Trophoblast cell (in vitro differentiated cells and primary cell): ENCODE measurements at regions not wholly inside any gene's neighbourhood (a gene's known extent, or its start where the extent isn't known, plus 50 kb on each side); places are given as distances from the start of the nearest gene placed in this dataset.
A peak's percentile ranks its signal among the peaks of the same experiment; 100 is the strongest.

Source experiments
- DNase-seq, 2 donors: peaks; one replicate each; pipeline ENCODE4 v3.0.0-alpha.2; 2016
- H2AFZ ChIP-seq: 2 replicates; pipeline ENCODE4 v1.6.1; 2013; ENCODE audit warnings: low read length, moderate library complexity, mild to moderate bottlenecking; ENCODE audit not compliant: insufficient read depth, poor library complexity
- H2AK5ac ChIP-seq: 2 replicates; pipeline ENCODE4 v1.6.1; 2013; ENCODE audit warnings: mild to moderate bottlenecking, low read length
- H2BK120ac ChIP-seq: 2 replicates; pipeline ENCODE4 v1.6.1; 2013; ENCODE audit warnings: low read length, mild to moderate bottlenecking, moderate library complexity; ENCODE audit not compliant: insufficient read depth, poor library complexity
- H2BK12ac ChIP-seq: 2 replicates; pipeline ENCODE4 v1.6.1; 2013; ENCODE audit warnings: mild to moderate bottlenecking, low read length, moderate library complexity
- H2BK5ac ChIP-seq: 2 replicates; pipeline ENCODE4 v1.6.1; 2013; ENCODE audit warnings: low read length, low read depth, moderate library complexity, mild to moderate bottlenecking; ENCODE audit not compliant: poor library complexity
- H3K14ac ChIP-seq: 2 replicates; pipeline ENCODE4 v1.6.1; 2013; ENCODE audit warnings: mild to moderate bottlenecking, low read length
- H3K18ac ChIP-seq: 2 replicates; pipeline ENCODE4 v1.6.1; 2013; ENCODE audit warnings: mild to moderate bottlenecking, low read length
- H3K23ac ChIP-seq: 2 replicates; pipeline ENCODE4 v1.6.1; 2013; ENCODE audit warnings: low read length
- H3K27ac ChIP-seq: 2 replicates; pipeline ENCODE4 v1.5.1; 2013; ENCODE audit warnings: low read depth, mild to moderate bottlenecking, inconsistent platforms, low read length, moderate library complexity
- H3K27me3 ChIP-seq: 2 replicates; pipeline ENCODE4 v1.6.1; 2013; ENCODE audit warnings: inconsistent platforms, mild to moderate bottlenecking, low read length, moderate library complexity; ENCODE audit not compliant: insufficient read depth
- H3K36me3 ChIP-seq, 2 experiments: 1 replicate in 1 of 2; 2 replicates in 1 of 2; pipeline ENCODE4 v1.6.1; 2013; ENCODE audit warnings: low read length in 2 of 2, mild to moderate bottlenecking in 2 of 2, moderate library complexity in 1 of 2; ENCODE audit not compliant: insufficient read depth in 2 of 2, control insufficient read depth in 1 of 2
- H3K4ac ChIP-seq: 2 replicates; pipeline ENCODE4 v1.6.1; 2013; ENCODE audit warnings: low read depth, mild to moderate bottlenecking, low read length, moderate library complexity
- H3K4me1 ChIP-seq, 2 experiments: 1 replicate in 1 of 2; 2 replicates in 1 of 2; pipeline ENCODE4 v1.6.1; 2013; ENCODE audit warnings: low read length in 2 of 2, mild to moderate bottlenecking in 2 of 2, moderate library complexity in 1 of 2; ENCODE audit not compliant: insufficient read depth in 2 of 2, control insufficient read depth in 1 of 2
- H3K4me2 ChIP-seq: 2 replicates; pipeline ENCODE4 v1.6.1; 2013; ENCODE audit warnings: inconsistent platforms, mild to moderate bottlenecking, low read length, moderate library complexity
- H3K4me3 ChIP-seq: 2 replicates; pipeline ENCODE4 v1.5.1; 2013; ENCODE audit warnings: mild to moderate bottlenecking, low read depth, low read length, inconsistent platforms
- H3K79me1 ChIP-seq: one replicate; pipeline ENCODE4 v1.6.1; 2013; ENCODE audit warnings: low read length
- H3K79me2 ChIP-seq: 2 replicates; pipeline ENCODE4 v1.6.1; 2013; ENCODE audit warnings: low read length, mild to moderate bottlenecking; ENCODE audit not compliant: control insufficient read depth, insufficient read depth, poor library complexity
- H3K9ac ChIP-seq: 2 replicates; pipeline ENCODE4 v1.6.1; 2013; ENCODE audit warnings: mild to moderate bottlenecking, low read length
- H3K9me3 ChIP-seq: 2 replicates; pipeline ENCODE4 v1.6.1; 2013; ENCODE audit warnings: low read depth, mild to moderate bottlenecking, control low read depth, inconsistent platforms, low read length; ENCODE audit not compliant: insufficient read depth
- H4K12ac ChIP-seq: 2 replicates; pipeline ENCODE4 v1.6.1; 2013; ENCODE audit warnings: low read depth, mild to moderate bottlenecking, low read length, moderate library complexity
- H4K8ac ChIP-seq: 2 replicates; pipeline ENCODE4 v1.6.1; 2013; ENCODE audit warnings: low read depth, mild to moderate bottlenecking, low read length, moderate library complexity
- H4K91ac ChIP-seq: one replicate; pipeline ENCODE4 v1.6.1; 2013; ENCODE audit warnings: low read depth, mild to moderate bottlenecking, low read length, moderate library complexity
- WGBS: extraction: QIAGEN DNeasy Blood & Tissue Kit; methylation state at CpG from one replicate; pipeline ENCODE4 v1.1.7; 2013; ENCODE audit warnings: missing lambda C conversion rate; ENCODE audit not compliant: insufficient read length, insufficient coverage; ENCODE audit errors: extremely low coverage; 5-methylcytosine and 5-hydroxymethylcytosine counted together

DNA sequence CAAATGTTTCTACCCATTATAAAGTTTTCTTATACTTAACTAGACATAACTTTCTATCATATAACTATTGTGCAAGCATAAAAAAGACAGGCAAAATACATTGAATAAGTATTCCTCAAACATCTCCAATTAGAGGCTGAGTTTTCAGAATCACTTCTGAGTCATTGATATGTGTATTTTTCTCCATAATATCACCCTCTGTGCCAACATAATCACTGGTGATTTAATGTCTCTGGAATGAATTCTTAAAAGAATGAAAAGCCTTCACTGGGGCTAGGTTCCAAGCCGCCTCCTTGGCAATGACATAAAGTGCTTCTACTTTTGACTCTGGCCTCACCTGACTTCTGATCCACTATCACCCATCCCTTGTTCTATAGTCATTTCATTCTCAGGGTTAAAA lies 197.0 kb upstream of the E2F8 start:
- Histone ChIP-seq H3K4me1 (peaks cover 8 to 10% of the 10 kb centered on the region in 2 experiments), H2AK5ac (no peak overlapping the region), H3K9me3 (no peaks in the 10 kb centered on the region), H3K4me2 (no peak overlapping the region), H3K36me3 (no peaks in the 10 kb centered on the region), H3K18ac (no peak overlapping the region), H3K4me3 (no peak overlapping the region), H3K9ac (no peak overlapping the region), H2BK12ac (no peak overlapping the region), H4K91ac (no peak overlapping the region), H2AFZ (no peak overlapping the region), H4K8ac (no peak overlapping the region), H2BK5ac (no peak overlapping the region), H3K27ac (no peak overlapping the region), H3K14ac (no peak overlapping the region), H3K23ac (no peak overlapping the region), H3K27me3 (no peaks in the 10 kb centered on the region), H3K79me2 (no peaks in the 10 kb centered on the region), H3K79me1 (no peaks in the 10 kb centered on the region), H2BK120ac (no peak overlapping the region), H4K12ac (no peak overlapping the region), H3K4ac (no peak overlapping the region)
- peak in 1 of 2 donors; percentile 43 for DNase-seq
- no CpG with 5 or more reads among the region's 1 CpG for WGBS

GRCh38 chr11:19436932-19437331 lies 196.2 kb upstream of the E2F8 start:
- Histone ChIP-seq H3K4me3 (no peak overlapping the region), H3K18ac (no peak overlapping the region), H3K79me1 (no peaks in the 10 kb centered on the region), H4K12ac (no peak overlapping the region), H2BK5ac (no peak overlapping the region), H3K14ac (no peak overlapping the region), H4K8ac (no peak overlapping the region), H3K9me3 (no peaks in the 10 kb centered on the region), H3K79me2 (no peaks in the 10 kb centered on the region), H2AK5ac (no peak overlapping the region), H3K4me2 (no peak overlapping the region), H3K4me1 (peaks cover 4% of the 10 kb centered on the region in 2 experiments), H3K27ac (no peak overlapping the region), H3K36me3 (no peaks in the 10 kb centered on the region), H3K4ac (no peak overlapping the region), H2BK12ac (no peak overlapping the region), H2BK120ac (no peak overlapping the region), H4K91ac (no peak overlapping the region), H3K27me3 (no peaks in the 10 kb centered on the region), H2AFZ (no peak overlapping the region), H3K23ac (no peak overlapping the region), H3K9ac (no peak overlapping the region)
- no peak for DNase-seq

- Histone ChIP-seq H3K4me1 (no peaks in the 10 kb centered on the region), H2AFZ (no peak overlapping the region), H4K8ac (no peak overlapping the region), H4K91ac (no peak overlapping the region), H3K18ac (no peak overlapping the region), H3K4me3 (no peak overlapping the region), H4K12ac (no peak overlapping the region), H2BK120ac (no peak overlapping the region), H3K27ac (no peak overlapping the region), H2AK5ac (no peak overlapping the region), H3K4ac (no peak overlapping the region), H3K79me1 (no peaks in the 10 kb centered on the region), H3K23ac (no peak overlapping the region), H3K9me3 (no peaks in the 10 kb centered on the region), H2BK12ac (no peak overlapping the region), H3K14ac (no peak overlapping the region), H3K79me2 (no peaks in the 10 kb centered on the region), H3K27me3 (no peaks in the 10 kb centered on the region), H2BK5ac (no peak overlapping the region), H3K9ac (no peak overlapping the region), H3K36me3 (no peaks in the 10 kb centered on the region), H3K4me2 (no peak overlapping the region)
- no CpG with 5 or more reads among the region's 5 CpGs for WGBS
- no peak for DNase-seq
These were observed 194.7 kb upstream of the E2F8 start for GRCh38 chr11:19435306-19435989.

- Histone ChIP-seq H4K8ac (no peak overlapping the region), H3K79me1 (no peaks in the 10 kb centered on the region), H3K27ac (no peak overlapping the region), H2AFZ (no peak overlapping the region), H3K9ac (no peak overlapping the region), H3K23ac (no peak overlapping the region), H3K18ac (no peak overlapping the region), H4K12ac (no peak overlapping the region), H3K4me2 (no peak overlapping the region), H2BK5ac (no peak overlapping the region), H3K9me3 (no peaks in the 10 kb centered on the region), H2BK120ac (no peak overlapping the region), H3K4ac (no peak overlapping the region), H3K4me3 (no peak overlapping the region), H3K79me2 (peaks cover 1% of the 10 kb centered on the region), H3K27me3 (no peaks in the 10 kb centered on the region), H4K91ac (no peak overlapping the region), H3K36me3 (no peaks in the 10 kb centered on the region), H2BK12ac (no peak overlapping the region), H3K14ac (no peak overlapping the region), H2AK5ac (no peak overlapping the region), H3K4me1 (no peaks in the 10 kb centered on the region)
- no peak for DNase-seq
- no CpG with 5 or more reads among the region's 1 CpG for WGBS
These were observed 193.0 kb upstream of the E2F8 start for GRCh38 chr11:19433791-19434190.
